GM18907 (cell line): ENCODE measurements at regions not wholly inside any gene's neighbourhood (a gene's known extent, or its start where the extent isn't known, plus 50 kb on each side); places are given as distances from the start of the nearest gene placed in this dataset.

Experiments used
- ATAC-seq: cut with Tn5 transposase; IDR thresholded peaks from one replicate; pipeline ENCODE4 v1.9.1; 2021; ENCODE audit warnings: mild to moderate bottlenecking, moderate library complexity; ENCODE audit not compliant: unreplicated experiment

- ATAC-seq: no peak
Observed at GRCh38 chr4:187294861-187295260, 571.2 kb upstream of the FAT1 start.

GRCh38 chr4:187301923-187302322, 578.3 kb upstream of the FAT1 start:
- no peak for ATAC-seq

GRCh38 chr4:187302457-187303150, 578.9 kb upstream of the FAT1 start:
- ATAC-seq: no peak

DNA sequence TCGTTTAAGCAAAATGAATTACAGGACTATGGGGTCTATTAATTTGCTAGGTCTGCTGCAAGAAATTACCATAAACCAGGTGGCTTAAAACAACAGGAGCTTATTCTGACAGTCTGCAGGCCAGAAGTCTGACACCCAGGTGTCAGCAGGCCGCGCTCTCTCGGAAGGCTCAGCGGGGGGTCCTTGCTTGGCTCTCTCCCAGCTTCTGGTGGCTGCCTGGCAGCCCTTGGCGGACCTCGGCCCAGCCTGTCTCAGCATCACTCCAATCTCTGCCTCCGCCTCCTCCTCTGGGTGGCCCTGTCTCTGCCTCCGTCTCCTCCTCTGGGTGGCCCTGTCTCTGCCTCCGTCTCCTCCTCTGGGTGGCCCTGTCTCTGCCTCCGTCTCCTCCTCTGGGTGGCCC, 580.5 kb upstream of the FAT1 start:
- ATAC-seq: no peak

GRCh38 chr4:187307131-187307530, 583.5 kb upstream of the FAT1 start:
- no peak for ATAC-seq

DNA sequence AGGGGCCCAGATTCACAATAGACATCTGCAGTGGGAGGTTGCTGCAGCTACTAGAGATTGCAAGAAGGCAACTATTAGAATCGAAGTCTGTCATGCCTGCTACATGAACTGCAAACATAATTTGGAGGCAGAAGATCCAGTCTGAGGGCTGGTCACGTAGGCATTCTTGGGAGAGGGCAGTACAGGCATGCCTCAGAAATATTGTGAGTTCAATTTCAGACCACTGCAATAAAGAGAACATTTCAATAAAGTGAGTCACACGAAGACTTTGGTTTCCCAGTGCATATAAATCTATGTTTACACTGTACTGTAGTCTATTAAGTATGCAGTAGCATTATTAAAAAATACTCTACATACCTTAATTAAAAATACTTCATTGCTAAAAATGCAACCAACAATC, 585.8 kb upstream of the FAT1 start:
- no peak for ATAC-seq

- no peak for ATAC-seq
Observed at GRCh38 chr4:187312299-187312698, 588.6 kb upstream of the FAT1 start.

- ATAC-seq: no peak
Observed at GRCh38 chr4:187317799-187318198, 594.1 kb upstream of the FAT1 start.

DNA sequence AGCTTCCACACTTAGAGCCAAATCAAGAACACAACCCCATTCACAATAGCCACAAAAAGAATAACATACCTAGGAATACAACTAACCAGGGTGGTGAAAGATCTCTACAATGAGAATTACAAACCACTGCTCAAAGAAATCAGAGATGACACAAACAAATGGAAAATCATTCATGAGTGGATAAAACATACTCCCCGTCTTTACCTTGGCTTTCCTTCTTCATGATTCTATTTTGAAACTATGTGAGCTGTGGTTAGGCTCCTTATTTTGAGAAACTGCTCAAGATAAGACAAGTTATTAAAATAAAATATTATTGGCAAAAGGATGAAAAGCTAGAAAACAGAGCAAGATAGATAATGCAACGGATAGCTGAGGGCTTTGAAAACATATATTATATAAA, 598.1 kb upstream of the FAT1 start:
- ATAC-seq: no peak

- no peak for ATAC-seq
Observed at GRCh38 chr4:187332141-187332540, 608.5 kb upstream of the FAT1 start.

GRCh38 chr4:187333151-187333550, 609.5 kb upstream of the FAT1 start:
- ATAC-seq: no peak

- no peak for ATAC-seq
Observed at GRCh38 chr4:187335339-187335738, 611.7 kb upstream of the FAT1 start.

- no peak for ATAC-seq
Observed at GRCh38 chr4:187354740-187355139, 631.1 kb upstream of the FAT1 start.

DNA sequence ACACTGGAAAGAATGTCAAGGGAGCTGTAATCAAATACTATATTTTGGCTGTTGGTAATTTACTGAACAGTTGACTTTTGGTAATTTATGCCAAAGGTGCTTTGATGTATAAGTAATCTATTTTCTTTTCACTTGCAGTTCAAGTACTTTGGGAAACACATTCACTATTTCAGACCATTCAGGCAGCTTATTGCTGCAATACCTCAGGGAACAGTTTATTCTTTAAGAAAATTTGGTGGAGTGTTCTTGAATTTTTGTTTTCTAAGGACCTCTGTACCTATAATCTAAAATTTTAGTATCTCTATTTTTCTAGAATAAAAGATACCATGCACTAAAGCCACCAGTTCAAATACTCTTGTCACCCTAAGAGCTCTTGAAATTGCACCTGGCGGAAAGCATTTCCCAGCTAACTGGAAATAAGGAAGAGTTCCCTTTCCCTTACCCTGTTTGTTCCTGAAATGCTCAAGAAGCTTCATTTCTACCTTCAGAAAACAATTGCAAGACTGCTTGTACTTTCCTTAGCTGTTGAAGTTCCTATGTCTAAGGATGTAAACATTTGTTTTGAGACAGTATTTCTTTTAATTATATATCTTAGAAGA, 633.5 kb upstream of the FAT1 start:
- ATAC-seq: no peak

DNA sequence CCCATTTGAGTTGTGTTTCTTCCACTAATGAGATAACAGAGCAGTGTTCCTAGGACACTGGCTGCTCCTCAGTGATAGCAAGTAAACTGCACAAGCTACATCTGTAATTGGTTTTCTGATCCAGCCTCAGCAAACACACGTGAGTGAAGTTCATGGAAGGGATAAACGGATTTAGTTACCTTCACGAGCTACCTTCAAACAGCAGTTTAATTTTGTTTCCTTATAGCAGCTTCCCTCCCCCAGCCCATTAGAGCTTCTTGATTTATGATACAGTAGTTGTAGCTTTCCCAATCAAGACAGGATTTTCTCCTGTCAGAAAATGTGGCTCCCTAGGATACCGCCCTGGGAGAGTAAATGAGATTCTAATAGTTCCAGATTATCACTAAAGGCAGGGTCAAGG, 634.2 kb upstream of the FAT1 start:
- ATAC-seq: no peak

DNA sequence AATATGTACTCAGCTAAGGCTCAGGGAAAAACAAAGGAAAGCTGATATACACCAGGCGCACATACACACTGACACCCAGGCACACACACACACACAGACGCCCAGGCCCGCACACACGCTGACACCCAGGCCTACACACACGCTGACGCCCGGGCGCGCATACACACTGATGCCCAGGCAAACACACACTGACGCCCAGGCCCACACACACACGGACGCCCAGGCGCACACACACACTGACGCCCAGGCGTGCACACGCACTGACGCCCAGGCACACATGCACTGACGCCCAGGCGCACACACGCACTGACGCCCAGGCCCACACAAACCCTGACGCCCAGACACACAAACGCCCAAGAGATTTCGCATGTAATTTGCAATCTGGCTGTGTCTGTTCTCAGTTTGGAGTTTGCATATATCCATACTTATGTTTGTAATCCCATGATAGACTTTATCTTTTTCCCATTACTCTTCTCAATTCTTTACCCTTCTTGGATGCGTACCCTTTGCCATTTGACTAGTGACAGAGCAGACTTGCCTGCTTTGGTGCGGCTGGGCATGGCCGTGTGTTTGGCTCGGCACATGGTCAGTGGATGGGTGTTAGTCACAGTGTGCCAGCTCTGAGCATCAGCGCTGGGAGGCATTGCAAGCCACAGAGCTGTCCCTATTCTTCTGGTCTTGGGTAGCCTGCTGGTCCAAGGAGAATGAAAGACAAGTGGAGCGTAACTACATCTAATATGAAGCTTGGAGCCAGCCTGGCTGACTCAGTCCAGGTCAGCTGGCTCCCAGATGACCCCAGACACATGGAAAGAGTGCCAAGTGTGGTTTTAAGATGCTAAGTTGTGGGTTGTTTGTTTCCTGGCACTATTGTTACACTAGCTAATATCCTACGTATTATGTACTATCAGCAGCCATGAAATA, 632.4 kb upstream of the ZFP42 start:
- ATAC-seq: no peak

DNA sequence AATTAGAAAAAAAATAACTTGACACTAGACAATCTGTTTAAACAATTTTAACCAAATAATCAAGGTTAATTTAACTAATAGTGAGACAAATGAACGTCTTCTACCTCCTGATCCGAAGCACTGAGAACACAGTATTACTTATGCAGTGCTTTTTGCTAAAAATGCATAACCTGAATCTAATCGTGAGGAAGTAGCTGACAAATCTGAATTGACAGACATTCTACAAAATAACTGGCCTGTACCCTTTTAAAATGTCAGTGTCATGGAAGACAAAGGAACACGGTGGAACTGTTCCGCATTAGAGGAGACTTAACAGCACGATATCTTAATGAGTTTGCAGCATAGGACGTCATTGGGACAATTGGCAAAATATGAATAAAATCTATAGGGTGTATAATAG, 631.2 kb upstream of the ZFP42 start:
- no peak for ATAC-seq

DNA sequence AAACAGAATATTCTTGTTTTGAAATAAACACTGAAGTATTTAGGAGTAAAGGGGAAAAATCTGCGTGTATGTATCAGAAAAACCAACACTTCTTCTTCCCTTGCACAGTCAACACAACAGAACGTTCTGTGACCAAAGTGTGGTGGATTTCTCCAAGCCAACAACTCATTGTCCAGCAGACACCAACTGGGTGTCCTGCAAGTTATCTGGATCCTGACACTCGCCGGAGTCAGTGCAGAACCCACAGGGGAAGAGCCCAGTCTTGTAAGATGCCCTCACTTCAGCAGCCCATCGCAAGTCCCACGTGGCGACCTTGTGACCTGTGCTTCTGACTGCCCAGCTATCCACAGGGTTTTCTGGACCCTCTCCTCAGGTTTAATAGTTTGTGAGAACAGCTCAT, 630.7 kb upstream of the ZFP42 start:
- ATAC-seq: no peak

- no peak for ATAC-seq
Observed at GRCh38 chr4:187366530-187366929, 629.0 kb upstream of the ZFP42 start.

GRCh38 chr4:187370918-187371317, 624.7 kb upstream of the ZFP42 start:
- ATAC-seq: no peak

DNA sequence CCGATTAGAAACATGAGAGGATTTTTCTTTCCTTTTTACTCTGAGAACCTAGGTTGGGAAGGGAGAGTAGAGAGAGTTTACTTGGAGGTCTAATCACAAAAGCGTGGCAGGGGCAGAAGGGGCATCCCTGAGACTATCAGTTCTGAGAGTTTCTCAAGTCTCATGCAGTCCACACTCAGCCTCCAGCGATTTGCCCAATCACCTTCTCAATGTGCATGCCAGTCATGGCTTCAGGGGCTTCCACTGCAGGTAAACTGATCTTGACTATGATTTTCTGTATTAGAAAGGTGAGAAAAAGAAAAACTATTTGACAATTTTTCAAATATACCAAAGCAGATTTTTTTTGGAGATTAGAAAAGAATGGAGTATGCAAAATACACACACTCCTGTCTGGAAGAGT, 617.1 kb upstream of the ZFP42 start:
- ATAC-seq: no peak

GRCh38 chr4:187380181-187380581, 615.4 kb upstream of the ZFP42 start:
- no peak for ATAC-seq
